NB4 (cell line): ENCODE measurements at regions not wholly inside any gene's neighbourhood (a gene's known extent, or its start where the extent isn't known, plus 50 kb on each side); places are given as distances from the start of the nearest gene placed in this dataset.

ENCODE experiments used
- DNase-seq: peaks from one replicate; pipeline ENCODE4 v3.0.0; 2010; ENCODE audit warnings: low read depth
- H3K4me3 ChIP-seq: one replicate; pipeline ENCODE4 v1.5.1; 2011; ENCODE audit warnings: mild to moderate bottlenecking, low read depth, low read length, moderate library complexity
- CTCF ChIP-seq: IDR thresholded peaks from one replicate; pipeline ENCODE4 v1.5.1; 2012; ENCODE audit warnings: low read depth, low read length
- MYC ChIP-seq: IDR thresholded peaks from 2 replicates; pipeline ENCODE4 v1.6.1; 2011; ENCODE audit warnings: low read depth, low read length
- POLR2A ChIP-seq: IDR thresholded peaks from 2 replicates; pipeline ENCODE4 v1.6.1; 2011; ENCODE audit warnings: mild to moderate bottlenecking; ENCODE audit not compliant: insufficient read length; ENCODE audit errors: extremely low read depth
- TF ChIP-seq, protein P1 (sequence below): IDR thresholded peaks from 2 replicates; pipeline ENCODE4 v1.6.1; 2011; ENCODE audit warnings: low read depth, low read length

DNA sequence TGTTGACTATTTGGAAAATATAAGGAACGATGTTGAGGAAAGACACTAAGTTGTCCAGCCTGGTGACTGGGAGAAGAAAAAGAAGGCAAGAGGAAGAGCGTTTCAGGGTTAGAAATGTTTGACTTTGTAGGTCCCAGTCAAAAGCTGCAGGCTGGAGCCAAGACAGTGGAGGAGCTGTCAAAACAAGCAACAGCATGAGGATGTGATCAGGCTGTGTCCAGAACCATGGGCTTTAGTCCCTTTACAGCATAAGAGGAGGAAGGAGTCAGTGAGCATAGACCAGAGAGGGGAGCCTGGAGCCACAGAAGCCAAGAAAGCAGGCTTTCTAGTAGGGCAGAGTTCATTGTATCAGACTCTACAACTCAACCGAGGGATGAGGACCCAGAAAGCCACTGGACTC is 658.5 kb downstream of the BNC2 start:
- H3K4me3 ChIP-seq, result no peak overlapping the region
- no peak for DNase-seq
- TF ChIP-seq POLR2A (no peak), CTCF (no peak), MYC (no peak)
- TF ChIP-seq, protein P1, sequence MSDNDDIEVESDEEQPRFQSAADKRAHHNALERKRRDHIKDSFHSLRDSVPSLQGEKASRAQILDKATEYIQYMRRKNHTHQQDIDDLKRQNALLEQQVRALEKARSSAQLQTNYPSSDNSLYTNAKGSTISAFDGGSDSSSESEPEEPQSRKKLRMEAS, result no peak

DNA sequence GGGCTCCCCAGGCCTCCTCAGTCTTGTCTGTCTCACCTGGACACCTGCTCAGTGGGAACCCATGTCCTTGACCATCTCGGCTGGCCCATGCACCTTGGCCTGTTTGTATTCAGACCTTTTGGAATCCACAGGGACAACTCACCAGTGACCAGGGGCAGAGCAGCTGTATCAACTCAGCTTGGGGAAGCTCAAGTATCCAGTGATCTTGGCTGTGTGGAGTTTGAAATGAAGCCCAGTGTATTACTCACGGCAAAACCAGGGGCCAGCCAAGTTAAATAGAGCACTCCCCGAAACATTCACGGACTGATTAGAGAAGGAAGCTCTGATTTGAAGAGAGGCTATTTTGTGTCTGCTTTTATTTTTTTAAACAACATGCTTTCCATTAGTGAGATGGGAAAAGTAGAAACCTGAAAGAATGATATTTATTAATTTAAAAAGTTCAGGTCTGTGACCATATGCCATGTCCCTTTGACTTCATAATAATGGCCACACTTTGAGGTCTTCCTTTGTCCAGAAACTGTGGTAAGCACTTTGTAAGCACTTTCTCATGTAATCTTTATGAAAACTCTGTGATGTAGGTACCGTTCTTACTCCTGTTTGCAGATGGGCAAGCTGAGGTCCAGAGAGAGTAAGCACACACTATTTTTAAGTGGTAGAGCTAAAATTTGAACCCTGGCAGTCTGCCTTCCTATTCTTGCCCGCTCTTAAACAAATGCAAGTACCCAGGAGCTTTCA is 656.5 kb downstream of the BNC2 start:
- DNase-seq, result no peak
- TF ChIP-seq POLR2A, result no peak
- TF ChIP-seq MYC, result no peak
- TF ChIP-seq CTCF, result no peak
- TF ChIP-seq, protein P1, result no peak
- no peak overlapping the region for H3K4me3 ChIP-seq

DNA sequence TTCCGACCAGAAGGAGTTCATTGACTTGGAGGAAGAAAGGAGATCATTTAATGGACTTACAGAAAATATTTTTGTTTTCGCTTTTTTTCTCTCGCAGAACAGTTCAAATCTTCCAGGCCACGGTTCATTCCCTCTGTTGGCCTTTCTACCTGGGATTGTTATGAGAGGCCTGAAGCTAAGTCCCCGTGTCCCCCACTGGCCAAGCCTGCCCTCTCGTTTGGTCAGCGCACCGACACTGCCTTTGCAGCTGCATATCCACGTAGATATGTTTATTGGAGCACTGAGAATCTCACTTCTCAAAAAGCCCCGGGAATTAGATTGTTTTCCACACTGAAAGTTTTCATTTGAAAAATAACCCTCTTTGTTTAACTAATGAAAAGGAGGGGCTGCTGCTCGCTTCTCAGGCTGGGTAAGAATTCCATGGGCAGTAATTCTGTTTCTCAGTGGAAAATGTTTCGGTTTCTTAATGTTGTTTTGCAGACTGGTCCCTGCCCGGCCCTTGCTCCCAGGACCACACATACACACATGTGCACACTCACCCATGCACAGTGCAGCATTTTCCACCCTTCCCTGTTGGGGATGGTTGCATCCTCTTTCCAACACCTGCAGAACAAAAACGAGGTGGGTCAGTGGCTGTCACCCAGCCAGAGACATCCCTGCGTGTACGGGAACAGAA is 655.7 kb downstream of the BNC2 start:
- TF ChIP-seq, protein P1, result no peak
- H3K4me3 ChIP-seq, result no peak overlapping the region
- no peak for DNase-seq

- DNase-seq, result no peak
- no peak overlapping the region for H3K4me3 ChIP-seq
- TF ChIP-seq CTCF, result no peak
- TF ChIP-seq, protein P1, result no peak
- no peak for TF ChIP-seq POLR2A
- TF ChIP-seq MYC, result no peak
These were observed 655.2 kb downstream of the BNC2 start for GRCh38 chr9:16215353-16215680.

GRCh38 chr9:16217943-16218701 is 652.3 kb downstream of the BNC2 start:
- TF ChIP-seq POLR2A (no peak), MYC (no peak), CTCF (no peak)
- TF ChIP-seq, protein P1, result no peak
- no peak overlapping the region for H3K4me3 ChIP-seq
- DNase-seq, result no peak

DNA sequence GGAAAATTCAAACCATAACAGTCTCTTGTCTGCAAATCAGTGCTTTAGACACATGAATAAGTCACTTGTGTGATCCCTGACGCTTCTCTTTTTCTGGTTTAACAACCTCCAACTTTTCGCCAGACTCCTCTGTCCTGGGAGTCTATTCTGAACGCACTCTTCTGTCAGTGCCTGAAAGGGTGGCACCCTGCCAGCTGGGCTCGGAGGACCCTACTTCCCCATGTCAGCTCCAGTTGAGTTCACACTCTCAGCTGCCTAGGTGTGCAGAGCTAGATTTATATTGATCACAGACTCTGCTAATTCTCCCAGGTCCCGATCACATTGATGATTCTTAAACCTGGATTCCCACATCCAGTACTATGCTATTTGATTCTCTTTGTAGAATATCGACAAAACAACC is 649.1 kb downstream of the BNC2 start:
- no peak for DNase-seq
- H3K4me3 ChIP-seq, result no peak overlapping the region
- no peak for TF ChIP-seq POLR2A
- TF ChIP-seq, protein P1, result no peak
- no peak for TF ChIP-seq MYC
- no peak for TF ChIP-seq CTCF
